Testis (tissue), 2 donors: ENCODE measurements at regions not wholly inside any gene's neighbourhood (a gene's known extent, or its start where the extent isn't known, plus 50 kb on each side); places are given as distances from the start of the nearest gene placed in this dataset.

Experiments
- DNase-seq: peaks from one replicate; pipeline ENCODE4 v3.0.0-alpha.2; 2019
- H3K27ac ChIP-seq, 2 donors: fragments of 200-600 bp; sonication (generic); one replicate each; pipeline ENCODE4 v1.5.1; 2019
- H3K27me3 ChIP-seq: fragments of 200-600 bp; sonication (generic); one replicate; pipeline ENCODE4 v1.5.1; 2019
- H3K36me3 ChIP-seq: fragments of 200-600 bp; sonication (generic); one replicate; pipeline ENCODE4 v1.5.1; 2017; ENCODE audit warnings: low read depth; ENCODE audit errors: missing control alignments
- H3K4me1 ChIP-seq: fragments of 200-600 bp; sonication (generic); one replicate; pipeline ENCODE4 v1.5.1; 2019
- H3K4me3 ChIP-seq, 2 donors: fragments of 200-600 bp; sonication (generic); one replicate each; pipeline ENCODE4 v1.5.1; 2017 to 2019
- H3K9me3 ChIP-seq: fragments of 200-600 bp; sonication (generic); one replicate; pipeline ENCODE4 v1.5.1; 2017
- CTCF ChIP-seq, 3 experiments: fragments of 450-650 bp in 2 of 3; fragments of 200-600 bp in 1 of 3; sonication (generic) in 1 of 3; IDR thresholded peaks; one replicate each; pipeline ENCODE4 v1.5.1; 2016 to 2019; ENCODE audit warnings: antibody characterized with exemption in 3 of 3, mild to moderate bottlenecking in 2 of 3, moderate library complexity in 1 of 3
- POLR2A ChIP-seq: fragments of 450-650 bp; IDR thresholded peaks from one replicate; pipeline ENCODE4 v1.6.1; 2017; ENCODE audit warnings: antibody characterized with exemption, mild to moderate bottlenecking, moderate library complexity
- WGBS, 2 donors: methylation state at CpG; one replicate each; pipeline ENCODE4 v1.1.5; 2018; 5-methylcytosine and 5-hydroxymethylcytosine counted together
- intact Hi-C: fragments of 100-400 bp; cut with DNase I; formaldehyde crosslinking; loops from one replicate; pipeline ENCODE4 v1.15.1; 2023; ENCODE audit warnings: low total_unique reads

GRCh38 chr2:8268172-8268783 is 413.6 kb upstream of the ID2 start:
- intact Hi-C loops = no loop called here
- Histone ChIP-seq H3K4me3 (no peak overlapping the region), H3K9me3 (no peaks in the 10 kb centered on the region), H3K36me3 (no peaks in the 10 kb centered on the region), H3K4me1 (no peaks in the 10 kb centered on the region), H3K27me3 (no peaks in the 10 kb centered on the region), H3K27ac (no peak overlapping the region)
- 59 to 72% methylated on average over 8 of the region's 8 CpGs for WGBS, 2 donors
- DNase-seq = peak; percentile 48
- TF ChIP-seq POLR2A (no peak), CTCF (IDR thresholded peaks at IDR 0.05) (no peak)

DNA sequence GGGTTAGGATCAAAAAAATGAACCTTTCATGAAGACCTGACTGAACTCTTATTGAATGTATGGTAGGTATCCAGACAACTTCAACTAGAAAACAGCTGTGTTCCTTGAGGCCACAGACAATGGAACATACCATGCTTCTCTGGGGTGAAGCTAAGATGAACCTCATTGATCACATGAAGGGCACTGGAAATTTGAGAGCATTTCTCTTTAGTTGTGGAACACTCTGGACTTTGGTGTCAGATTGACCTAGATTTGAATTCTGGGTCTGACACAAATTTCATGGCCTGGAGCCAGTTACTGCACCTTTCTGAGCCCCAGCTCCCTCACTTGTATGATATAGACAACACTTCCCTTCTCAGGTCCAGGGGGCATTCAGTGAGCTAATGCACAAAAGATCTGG is 411.2 kb upstream of the ID2 start:
- Histone ChIP-seq H3K36me3 (no peaks in the 10 kb centered on the region), H3K27ac (no peak overlapping the region), H3K9me3 (no peaks in the 10 kb centered on the region), H3K4me3 (no peak overlapping the region), H3K4me1 (no peaks in the 10 kb centered on the region), H3K27me3 (no peaks in the 10 kb centered on the region)
- no peak for DNase-seq
- TF ChIP-seq POLR2A (no peak), CTCF (IDR thresholded peaks at IDR 0.05) (no peak)
- intact Hi-C loops = no loop called here

GRCh38 chr2:8271461-8271860 is 410.4 kb upstream of the ID2 start:
- intact Hi-C loops = no loop called here
- no peaks in the 10 kb centered on the region for H3K9me3 ChIP-seq
- DNase-seq = no peak
- no peak overlapping the region for H3K4me3 ChIP-seq
- H3K36me3 ChIP-seq = no peaks in the 10 kb centered on the region
- TF ChIP-seq POLR2A (no peak), CTCF (IDR thresholded peaks at IDR 0.05) (no peak)
- H3K4me1 ChIP-seq = no peaks in the 10 kb centered on the region
- H3K27me3 ChIP-seq = no peaks in the 10 kb centered on the region
- H3K27ac ChIP-seq = no peak overlapping the region
- WGBS, 2 donors = 68 to 74% methylated on average over 3 of the region's 3 CpGs

DNA sequence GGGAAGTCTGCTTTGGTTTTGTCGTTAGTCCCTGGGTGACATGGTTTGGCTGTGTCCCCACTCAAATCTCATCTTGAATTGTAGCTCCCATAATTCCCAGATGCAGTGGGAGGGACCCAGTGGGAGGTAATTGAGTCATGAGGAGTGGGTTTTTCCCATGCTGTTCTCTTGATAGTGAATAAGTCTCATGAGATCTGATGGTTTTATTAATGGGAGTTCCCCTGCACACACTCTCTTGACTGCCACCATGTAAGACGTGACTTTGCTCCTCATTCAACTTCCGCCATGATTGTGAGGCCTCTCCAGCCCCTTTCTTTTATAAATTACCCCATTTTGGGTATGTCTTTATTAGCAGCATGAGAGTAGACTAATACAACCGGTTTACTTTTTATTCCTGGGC is 405.8 kb upstream of the ID2 start:
- 91 to 94% methylated on average over 4 of the region's 4 CpGs for whole genome bisulfite sequencing, 2 donors
- Histone ChIP-seq H3K4me1 (peaks cover 4% of the 10 kb centered on the region), H3K36me3 (no peaks in the 10 kb centered on the region), H3K27ac (no peak overlapping the region), H3K27me3 (no peaks in the 10 kb centered on the region), H3K4me3 (no peak overlapping the region), H3K9me3 (no peaks in the 10 kb centered on the region)
- intact Hi-C loops = no loop called here
- no peak for DNase-seq
- TF ChIP-seq CTCF (IDR thresholded peaks at IDR 0.05) (no peak), POLR2A (no peak)

GRCh38 chr2:8277921-8278571 is 403.8 kb upstream of the ID2 start:
- no peak for TF ChIP-seq CTCF (IDR thresholded peaks at IDR 0.05)
- TF ChIP-seq POLR2A = no peak
- Histone ChIP-seq H3K4me3 (no peak overlapping the region), H3K27ac (peak overlapping the region in 1 of 2 donors; percentile 7), H3K4me1 (peaks cover 4% of the 10 kb centered on the region), H3K36me3 (no peaks in the 10 kb centered on the region), H3K9me3 (no peaks in the 10 kb centered on the region), H3K27me3 (no peaks in the 10 kb centered on the region)
- no peak for DNase-seq
- intact Hi-C loops = no loop called here
- WGBS, 2 donors = 44 to 48% methylated on average over 8 to 10 of the region's 10 CpGs
